Panc1 (cell line): ENCODE measurements at regions not wholly inside any gene's neighbourhood (a gene's known extent, or its start where the extent isn't known, plus 50 kb on each side); places are given as distances from the start of the nearest gene placed in this dataset.

Source experiments
- POLR2AphosphoS5 ChIP-seq: IDR thresholded peaks from 2 replicates; pipeline ENCODE4 v1.6.1; 2012; ENCODE audit warnings: mild to moderate bottlenecking, low read depth, low read length, moderate library complexity
- SIN3A ChIP-seq: IDR thresholded peaks from 2 replicates; pipeline ENCODE4 v1.6.1; 2012; ENCODE audit warnings: low read depth, mild to moderate bottlenecking, low read length, moderate library complexity, borderline replicate concordance; ENCODE audit not compliant: insufficient read depth
- TF ChIP-seq, protein P1 (sequence below): fragments of 450-650 bp; IDR thresholded peaks from 2 replicates; pipeline ENCODE4 v1.5.1; 2017; ENCODE audit warnings: mild to moderate bottlenecking
- TF ChIP-seq, protein P2 (sequence below), 2 experiments: IDR thresholded peaks; 2 replicates each; pipeline ENCODE4 v1.6.1; 2011 to 2012; ENCODE audit warnings: low read depth in 2 of 2, control low read depth in 1 of 2, low read length in 1 of 2, mild to moderate bottlenecking in 1 of 2, moderate library complexity in 1 of 2; ENCODE audit not compliant: insufficient read depth in 1 of 2

DNA sequence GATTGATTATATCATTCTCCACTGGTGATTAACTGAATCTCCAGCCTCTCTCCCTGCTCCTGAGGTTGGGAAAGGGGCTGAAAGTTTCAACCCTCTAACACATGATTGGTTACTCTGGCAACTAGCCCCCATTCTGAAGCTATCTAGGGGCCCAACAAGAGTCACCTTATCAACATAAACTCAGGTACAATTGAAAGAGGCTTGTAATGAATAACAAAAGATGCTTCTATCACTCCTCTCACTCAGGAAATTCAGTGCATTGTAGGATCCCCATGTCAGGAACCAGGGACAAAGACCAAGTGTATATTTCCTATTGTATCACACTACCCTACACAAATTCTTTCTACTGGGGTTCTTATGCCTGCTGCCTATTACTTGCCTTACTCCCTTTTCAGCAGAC lies 123.9 kb upstream of the SLC13A1 start:
- TF ChIP-seq, protein P1, sequence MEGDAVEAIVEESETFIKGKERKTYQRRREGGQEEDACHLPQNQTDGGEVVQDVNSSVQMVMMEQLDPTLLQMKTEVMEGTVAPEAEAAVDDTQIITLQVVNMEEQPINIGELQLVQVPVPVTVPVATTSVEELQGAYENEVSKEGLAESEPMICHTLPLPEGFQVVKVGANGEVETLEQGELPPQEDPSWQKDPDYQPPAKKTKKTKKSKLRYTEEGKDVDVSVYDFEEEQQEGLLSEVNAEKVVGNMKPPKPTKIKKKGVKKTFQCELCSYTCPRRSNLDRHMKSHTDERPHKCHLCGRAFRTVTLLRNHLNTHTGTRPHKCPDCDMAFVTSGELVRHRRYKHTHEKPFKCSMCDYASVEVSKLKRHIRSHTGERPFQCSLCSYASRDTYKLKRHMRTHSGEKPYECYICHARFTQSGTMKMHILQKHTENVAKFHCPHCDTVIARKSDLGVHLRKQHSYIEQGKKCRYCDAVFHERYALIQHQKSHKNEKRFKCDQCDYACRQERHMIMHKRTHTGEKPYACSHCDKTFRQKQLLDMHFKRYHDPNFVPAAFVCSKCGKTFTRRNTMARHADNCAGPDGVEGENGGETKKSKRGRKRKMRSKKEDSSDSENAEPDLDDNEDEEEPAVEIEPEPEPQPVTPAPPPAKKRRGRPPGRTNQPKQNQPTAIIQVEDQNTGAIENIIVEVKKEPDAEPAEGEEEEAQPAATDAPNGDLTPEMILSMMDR = no peak
- TF ChIP-seq, protein P2, sequence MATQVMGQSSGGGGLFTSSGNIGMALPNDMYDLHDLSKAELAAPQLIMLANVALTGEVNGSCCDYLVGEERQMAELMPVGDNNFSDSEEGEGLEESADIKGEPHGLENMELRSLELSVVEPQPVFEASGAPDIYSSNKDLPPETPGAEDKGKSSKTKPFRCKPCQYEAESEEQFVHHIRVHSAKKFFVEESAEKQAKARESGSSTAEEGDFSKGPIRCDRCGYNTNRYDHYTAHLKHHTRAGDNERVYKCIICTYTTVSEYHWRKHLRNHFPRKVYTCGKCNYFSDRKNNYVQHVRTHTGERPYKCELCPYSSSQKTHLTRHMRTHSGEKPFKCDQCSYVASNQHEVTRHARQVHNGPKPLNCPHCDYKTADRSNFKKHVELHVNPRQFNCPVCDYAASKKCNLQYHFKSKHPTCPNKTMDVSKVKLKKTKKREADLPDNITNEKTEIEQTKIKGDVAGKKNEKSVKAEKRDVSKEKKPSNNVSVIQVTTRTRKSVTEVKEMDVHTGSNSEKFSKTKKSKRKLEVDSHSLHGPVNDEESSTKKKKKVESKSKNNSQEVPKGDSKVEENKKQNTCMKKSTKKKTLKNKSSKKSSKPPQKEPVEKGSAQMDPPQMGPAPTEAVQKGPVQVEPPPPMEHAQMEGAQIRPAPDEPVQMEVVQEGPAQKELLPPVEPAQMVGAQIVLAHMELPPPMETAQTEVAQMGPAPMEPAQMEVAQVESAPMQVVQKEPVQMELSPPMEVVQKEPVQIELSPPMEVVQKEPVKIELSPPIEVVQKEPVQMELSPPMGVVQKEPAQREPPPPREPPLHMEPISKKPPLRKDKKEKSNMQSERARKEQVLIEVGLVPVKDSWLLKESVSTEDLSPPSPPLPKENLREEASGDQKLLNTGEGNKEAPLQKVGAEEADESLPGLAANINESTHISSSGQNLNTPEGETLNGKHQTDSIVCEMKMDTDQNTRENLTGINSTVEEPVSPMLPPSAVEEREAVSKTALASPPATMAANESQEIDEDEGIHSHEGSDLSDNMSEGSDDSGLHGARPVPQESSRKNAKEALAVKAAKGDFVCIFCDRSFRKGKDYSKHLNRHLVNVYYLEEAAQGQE (IDR thresholded peaks at IDR 0.05; ENCODE audit: insufficient read depth in 1 of 2, low read depth in 2 of 2, low read length in 1 of 2) = no peak
- TF ChIP-seq POLR2AphosphoS5 (no peak), SIN3A (no peak)
